ENCODE measurements at regions not wholly inside any gene's neighbourhood (a gene's known extent, or its start where the extent isn't known, plus 50 kb on each side); places are given as distances from the start of the nearest gene placed in this dataset.

DNA sequence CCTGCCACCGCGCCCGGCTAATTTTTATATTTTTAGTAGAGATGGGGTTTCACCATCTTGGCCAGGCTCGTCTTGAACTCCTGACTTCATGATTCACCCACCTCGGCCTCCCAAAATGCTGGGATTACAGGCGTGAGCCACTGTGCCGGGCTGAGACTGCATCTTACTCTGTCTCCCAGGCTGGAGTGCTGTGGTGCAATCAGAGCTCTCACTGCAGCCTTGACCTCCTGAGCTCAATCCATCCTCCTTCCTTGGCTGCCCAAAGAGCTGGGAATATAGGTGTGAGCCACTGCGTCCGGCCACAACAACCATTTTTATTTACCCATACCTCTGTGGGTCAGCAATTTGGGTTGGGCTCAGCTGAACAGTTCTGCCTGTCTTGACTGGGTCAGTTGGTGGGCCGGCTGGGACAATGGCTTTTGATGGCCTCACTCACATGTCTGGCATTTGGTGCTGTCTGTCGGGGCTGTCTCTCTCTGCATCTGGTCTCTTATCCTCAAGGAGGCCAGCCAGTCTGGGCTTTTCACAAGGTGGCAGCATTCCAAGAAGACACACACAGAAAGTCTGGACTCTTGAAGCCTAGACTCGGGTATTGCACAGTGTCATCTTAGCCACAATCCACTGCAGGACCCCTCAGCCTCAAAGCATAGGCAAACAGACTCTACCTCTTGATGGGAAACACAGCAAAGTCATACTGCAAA, 116.8 kb upstream of the GATA6 start:
- Histone ChIP-seq H3K9ac (ENCODE audit: low read depth, low read length, poor library complexity, severe bottlenecking) (no peak overlapping the region), H3K9me3 (ENCODE audit: insufficient read depth, low read depth, low read length) (no peaks in the 10 kb centered on the region), H3K36me3 (ENCODE audit: insufficient read depth, low read length) (no peaks in the 10 kb centered on the region), H3K27me3 (ENCODE audit: insufficient read depth, low read length, poor library complexity, severe bottlenecking) (no peaks in the 10 kb centered on the region), H3K9me2 (replicated peaks; ENCODE audit: low read depth, low read length) (no peaks in the 10 kb centered on the region), H3F3A (ENCODE audit: low read depth) (no peaks in the 10 kb centered on the region), H4K20me1 (ENCODE audit: insufficient read depth, low read length, poor library complexity, severe bottlenecking) (no peaks in the 10 kb centered on the region), H3K4me3 (ENCODE audit: low read length, poor library complexity, severe bottlenecking) (no peak overlapping the region), H3K79me2 (ENCODE audit: insufficient read depth, low read length) (no peaks in the 10 kb centered on the region), H3K4me2 (ENCODE audit: low read depth, low read length, poor library complexity, severe bottlenecking) (no peak overlapping the region), H3K4me1 (ENCODE audit: insufficient read depth, low read length, poor library complexity, severe bottlenecking) (no peaks in the 10 kb centered on the region), H2AFZ (ENCODE audit: low read length) (no peak overlapping the region)
- no peak for TF ChIP-seq EZH2phosphoT487 (IDR thresholded peaks at IDR 0.05; ENCODE audit: borderline replicate concordance)
- TF ChIP-seq, protein P1, sequence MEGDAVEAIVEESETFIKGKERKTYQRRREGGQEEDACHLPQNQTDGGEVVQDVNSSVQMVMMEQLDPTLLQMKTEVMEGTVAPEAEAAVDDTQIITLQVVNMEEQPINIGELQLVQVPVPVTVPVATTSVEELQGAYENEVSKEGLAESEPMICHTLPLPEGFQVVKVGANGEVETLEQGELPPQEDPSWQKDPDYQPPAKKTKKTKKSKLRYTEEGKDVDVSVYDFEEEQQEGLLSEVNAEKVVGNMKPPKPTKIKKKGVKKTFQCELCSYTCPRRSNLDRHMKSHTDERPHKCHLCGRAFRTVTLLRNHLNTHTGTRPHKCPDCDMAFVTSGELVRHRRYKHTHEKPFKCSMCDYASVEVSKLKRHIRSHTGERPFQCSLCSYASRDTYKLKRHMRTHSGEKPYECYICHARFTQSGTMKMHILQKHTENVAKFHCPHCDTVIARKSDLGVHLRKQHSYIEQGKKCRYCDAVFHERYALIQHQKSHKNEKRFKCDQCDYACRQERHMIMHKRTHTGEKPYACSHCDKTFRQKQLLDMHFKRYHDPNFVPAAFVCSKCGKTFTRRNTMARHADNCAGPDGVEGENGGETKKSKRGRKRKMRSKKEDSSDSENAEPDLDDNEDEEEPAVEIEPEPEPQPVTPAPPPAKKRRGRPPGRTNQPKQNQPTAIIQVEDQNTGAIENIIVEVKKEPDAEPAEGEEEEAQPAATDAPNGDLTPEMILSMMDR (conservative IDR thresholded peaks at IDR 0.05; ENCODE audit: low read length): no peak

DNA sequence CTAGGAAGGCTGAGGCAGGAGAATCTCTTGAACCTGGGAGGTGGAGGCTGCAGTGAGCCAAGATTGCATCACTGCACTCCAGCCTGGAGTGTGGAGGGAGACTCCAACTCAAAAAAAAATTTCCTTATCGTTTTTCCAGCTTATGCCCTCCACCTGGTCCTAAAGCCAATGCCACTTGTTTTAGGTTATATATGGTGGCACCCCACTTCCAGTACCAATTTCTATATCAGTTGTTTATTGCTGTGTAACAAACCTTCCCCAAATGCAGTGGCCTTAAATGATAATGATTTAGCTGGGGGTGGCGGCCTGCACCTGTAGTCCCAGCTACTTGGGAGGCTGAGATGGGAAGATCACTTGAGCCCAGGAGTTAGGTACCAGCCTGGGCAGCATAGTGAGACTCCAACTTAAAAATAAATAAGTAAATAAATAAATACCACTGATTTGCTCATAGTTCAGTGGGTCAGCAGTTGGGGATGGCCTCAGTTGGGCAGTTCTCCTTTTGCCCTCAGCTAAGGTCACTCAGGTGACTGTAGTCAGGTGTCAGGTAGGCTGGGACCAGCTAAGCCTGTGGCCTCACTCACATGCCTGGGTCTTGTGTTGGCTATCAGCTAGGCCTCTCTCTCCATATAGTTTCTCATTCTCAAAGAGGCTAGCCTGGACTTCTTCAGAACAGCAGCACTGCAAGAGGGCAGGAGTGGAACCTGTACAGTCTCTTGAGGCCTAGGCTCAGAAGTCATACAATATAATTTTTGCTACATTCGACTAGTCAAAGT, 113.7 kb upstream of the GATA6 start:
- Histone ChIP-seq H3K4me1 (ENCODE audit: insufficient read depth, low read length, poor library complexity, severe bottlenecking) (no peaks in the 10 kb centered on the region), H3K4me2 (ENCODE audit: low read depth, low read length, poor library complexity, severe bottlenecking) (no peak overlapping the region), H3K36me3 (ENCODE audit: insufficient read depth, low read length) (no peaks in the 10 kb centered on the region), H3K4me3 (ENCODE audit: low read length, poor library complexity, severe bottlenecking) (no peak overlapping the region), H3K79me2 (ENCODE audit: insufficient read depth, low read length) (no peaks in the 10 kb centered on the region), H3K9ac (ENCODE audit: low read depth, low read length, poor library complexity, severe bottlenecking) (no peak overlapping the region), H3F3A (ENCODE audit: low read depth) (no peaks in the 10 kb centered on the region), H3K27me3 (ENCODE audit: insufficient read depth, low read length, poor library complexity, severe bottlenecking) (no peaks in the 10 kb centered on the region), H2AFZ (ENCODE audit: low read length) (no peak overlapping the region), H3K9me2 (replicated peaks; ENCODE audit: low read depth, low read length) (no peaks in the 10 kb centered on the region), H4K20me1 (ENCODE audit: insufficient read depth, low read length, poor library complexity, severe bottlenecking) (no peaks in the 10 kb centered on the region), H3K9me3 (ENCODE audit: insufficient read depth, low read depth, low read length) (no peaks in the 10 kb centered on the region)
- TF ChIP-seq, protein P1 (conservative IDR thresholded peaks at IDR 0.05; ENCODE audit: low read length): no peak
- TF ChIP-seq EZH2phosphoT487 (IDR thresholded peaks at IDR 0.05; ENCODE audit: borderline replicate concordance): no peak

DNA sequence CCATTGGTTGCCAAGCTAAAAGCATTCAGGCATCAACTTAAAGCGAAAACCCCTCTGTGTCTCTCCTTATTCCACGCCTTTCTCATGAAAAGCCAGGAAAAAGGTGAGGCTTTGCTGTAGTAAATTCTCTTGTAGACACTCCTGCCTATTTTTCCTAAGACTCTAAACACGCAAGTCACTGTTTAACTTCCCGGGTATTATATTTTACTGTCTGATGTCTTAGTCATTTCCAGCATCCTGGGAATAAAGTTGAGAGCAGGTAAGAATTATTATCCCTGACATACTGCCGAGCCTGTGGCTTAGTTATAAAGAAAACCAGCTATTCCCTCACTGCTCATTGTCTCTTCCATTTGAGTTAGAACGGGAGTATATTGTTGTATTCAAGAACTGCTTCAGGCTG, 112.4 kb upstream of the GATA6 start:
- Histone ChIP-seq H4K20me1 (ENCODE audit: insufficient read depth, low read length, poor library complexity, severe bottlenecking) (no peaks in the 10 kb centered on the region), H3K4me2 (ENCODE audit: low read depth, low read length, poor library complexity, severe bottlenecking) (no peak overlapping the region), H2AFZ (ENCODE audit: low read length) (no peak overlapping the region), H3K4me3 (ENCODE audit: low read length, poor library complexity, severe bottlenecking) (no peak overlapping the region), H3K36me3 (ENCODE audit: insufficient read depth, low read length) (no peaks in the 10 kb centered on the region), H3K27me3 (ENCODE audit: insufficient read depth, low read length, poor library complexity, severe bottlenecking) (no peaks in the 10 kb centered on the region), H3K9me3 (ENCODE audit: insufficient read depth, low read depth, low read length) (no peaks in the 10 kb centered on the region), H3K4me1 (ENCODE audit: insufficient read depth, low read length, poor library complexity, severe bottlenecking) (no peaks in the 10 kb centered on the region), H3F3A (ENCODE audit: low read depth) (no peaks in the 10 kb centered on the region), H3K79me2 (ENCODE audit: insufficient read depth, low read length) (no peaks in the 10 kb centered on the region), H3K9ac (ENCODE audit: low read depth, low read length, poor library complexity, severe bottlenecking) (no peak overlapping the region), H3K9me2 (replicated peaks; ENCODE audit: low read depth, low read length) (no peaks in the 10 kb centered on the region)
- TF ChIP-seq, protein P1 (conservative IDR thresholded peaks at IDR 0.05; ENCODE audit: low read length): no peak
- TF ChIP-seq EZH2phosphoT487 (IDR thresholded peaks at IDR 0.05; ENCODE audit: borderline replicate concordance): no peak
